OCI-LY1 (cell line): ENCODE measurements at regions not wholly inside any gene's neighbourhood (a gene's known extent, or its start where the extent isn't known, plus 50 kb on each side); places are given as distances from the start of the nearest gene placed in this dataset.

ENCODE experiments used
- H2AFZ ChIP-seq: fragments of 200-600 bp; sonication (generic), shearing (Covaris generic); 2 replicates; pipeline ENCODE4 v1.6.0; 2014; ENCODE audit warnings: antibody characterized with exemption, mild to moderate bottlenecking, low read length
- H3F3A ChIP-seq: fragments of 200-600 bp; sonication (generic), shearing (Covaris generic); 2 replicates; pipeline ENCODE4 v1.6.0; 2014; ENCODE audit warnings: mild to moderate bottlenecking, antibody characterized with exemption, low read length, moderate library complexity; ENCODE audit not compliant: insufficient read depth
- H3K27ac ChIP-seq: fragments of 200-600 bp; sonication (generic); 2 replicates; pipeline ENCODE4 v1.5.1; 2014; ENCODE audit warnings: low read length, mixed run types, mild to moderate bottlenecking, low read depth; ENCODE audit not compliant: poor library complexity, severe bottlenecking
- H3K27me3 ChIP-seq: fragments of 200-600 bp; sonication (generic); 2 replicates; pipeline ENCODE4 v1.6.0; 2014; ENCODE audit warnings: antibody characterized with exemption, mild to moderate bottlenecking, low read length, moderate library complexity; ENCODE audit not compliant: insufficient read depth
- H3K36me3 ChIP-seq: fragments of 200-600 bp; sonication (generic); 2 replicates; pipeline ENCODE4 v1.6.1; 2014; ENCODE audit warnings: mild to moderate bottlenecking, antibody characterized with exemption, low read length, moderate library complexity, mixed read lengths; ENCODE audit not compliant: insufficient read depth
- H3K4me1 ChIP-seq: fragments of 200-600 bp; sonication (generic); 2 replicates; pipeline ENCODE4 v1.5.1; 2014; ENCODE audit warnings: mild to moderate bottlenecking, low read length, moderate library complexity; ENCODE audit not compliant: insufficient read depth, severe bottlenecking
- H3K4me2 ChIP-seq: fragments of 200-600 bp; sonication (generic), shearing (Covaris generic); 2 replicates; pipeline ENCODE4 v1.6.1; 2014; ENCODE audit warnings: low read length
- H3K4me3 ChIP-seq: fragments of 200-600 bp; sonication (generic); 2 replicates; pipeline ENCODE4 v1.5.1; 2014; ENCODE audit warnings: low read length, low read depth, mild to moderate bottlenecking, mixed read lengths; ENCODE audit not compliant: poor library complexity, severe bottlenecking
- H3K79me2 ChIP-seq: fragments of 200-600 bp; shearing (Covaris generic); 2 replicates; pipeline ENCODE4 v1.6.1; 2016; ENCODE audit warnings: mixed run types, low read length, mixed read lengths; ENCODE audit not compliant: insufficient read depth
- H3K9ac ChIP-seq: fragments of 200-600 bp; sonication (generic), shearing (Covaris generic); 2 replicates; pipeline ENCODE4 v1.6.1; 2014; ENCODE audit warnings: mild to moderate bottlenecking, low read length, mixed read lengths
- H3K9me2 ChIP-seq: fragments of 200-600 bp; sonication (generic), shearing (Covaris generic); 2 replicates; pipeline ENCODE4 v1.6.1; 2014; ENCODE audit warnings: low read depth, mild to moderate bottlenecking, low read length, mixed read lengths
- H3K9me3 ChIP-seq: fragments of 200-600 bp; shearing (Covaris generic); 2 replicates; pipeline ENCODE4 v1.6.1; 2014; ENCODE audit warnings: low read length, mixed read lengths
- H4K20me1 ChIP-seq: fragments of 200-600 bp; sonication (generic), shearing (Covaris generic); 2 replicates; pipeline ENCODE4 v1.6.0; 2016; ENCODE audit warnings: mild to moderate bottlenecking, low read length; ENCODE audit not compliant: insufficient read depth
- EZH2 ChIP-seq: fragments of 200-600 bp; sonication (generic), shearing (Covaris generic); IDR thresholded peaks from 2 replicates; pipeline ENCODE4 v1.8.0; 2017; ENCODE audit warnings: borderline replicate concordance, mixed run types, mild to moderate bottlenecking, antibody characterized with exemption, low read length, moderate library complexity, mixed read lengths
- TF ChIP-seq, protein P1 (sequence below): fragments of 200-600 bp; sonication (generic), shearing (Covaris generic); IDR thresholded peaks from 2 replicates; pipeline ENCODE4 v1.5.1; 2017; ENCODE audit warnings: mild to moderate bottlenecking, antibody characterized with exemption, low read length, moderate library complexity, mixed read lengths

DNA sequence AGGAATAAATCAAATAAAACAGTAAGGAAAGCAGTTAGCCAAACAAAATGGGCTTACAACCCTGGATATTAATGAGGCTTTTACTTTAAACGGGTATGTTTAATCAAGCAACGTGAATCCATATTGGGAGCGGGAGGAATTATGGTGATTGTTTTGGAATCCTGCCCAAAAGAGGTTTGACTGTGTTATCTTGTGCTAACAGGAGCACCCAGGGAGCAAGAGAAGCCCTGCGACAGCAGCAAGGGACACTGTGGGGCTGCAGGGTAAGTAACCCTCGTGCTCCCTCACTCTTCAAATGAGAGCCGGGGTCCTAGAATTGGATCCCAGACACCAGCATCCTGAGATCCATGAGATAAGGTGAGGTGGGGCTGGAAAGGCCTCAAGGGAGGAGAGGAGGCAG is 72.6 kb upstream of the PGBD5 start:
- Histone ChIP-seq H4K20me1 (no peaks in the 10 kb centered on the region), H3K36me3 (no peaks in the 10 kb centered on the region), H3K9me3 (no peaks in the 10 kb centered on the region), H3K4me1 (no peaks in the 10 kb centered on the region), H3K4me2 (no peak overlapping the region), H3K79me2 (no peaks in the 10 kb centered on the region), H3K27me3 (no peaks in the 10 kb centered on the region; the same call in 1 of the 2 replicates), H3K4me3 (no peak overlapping the region), H2AFZ (no peak overlapping the region), H3K9me2 (no peaks in the 10 kb centered on the region), H3K9ac (no peak overlapping the region), H3F3A (no peaks in the 10 kb centered on the region), H3K27ac (no peak overlapping the region)
- no peak for TF ChIP-seq EZH2
- TF ChIP-seq, protein P1, sequence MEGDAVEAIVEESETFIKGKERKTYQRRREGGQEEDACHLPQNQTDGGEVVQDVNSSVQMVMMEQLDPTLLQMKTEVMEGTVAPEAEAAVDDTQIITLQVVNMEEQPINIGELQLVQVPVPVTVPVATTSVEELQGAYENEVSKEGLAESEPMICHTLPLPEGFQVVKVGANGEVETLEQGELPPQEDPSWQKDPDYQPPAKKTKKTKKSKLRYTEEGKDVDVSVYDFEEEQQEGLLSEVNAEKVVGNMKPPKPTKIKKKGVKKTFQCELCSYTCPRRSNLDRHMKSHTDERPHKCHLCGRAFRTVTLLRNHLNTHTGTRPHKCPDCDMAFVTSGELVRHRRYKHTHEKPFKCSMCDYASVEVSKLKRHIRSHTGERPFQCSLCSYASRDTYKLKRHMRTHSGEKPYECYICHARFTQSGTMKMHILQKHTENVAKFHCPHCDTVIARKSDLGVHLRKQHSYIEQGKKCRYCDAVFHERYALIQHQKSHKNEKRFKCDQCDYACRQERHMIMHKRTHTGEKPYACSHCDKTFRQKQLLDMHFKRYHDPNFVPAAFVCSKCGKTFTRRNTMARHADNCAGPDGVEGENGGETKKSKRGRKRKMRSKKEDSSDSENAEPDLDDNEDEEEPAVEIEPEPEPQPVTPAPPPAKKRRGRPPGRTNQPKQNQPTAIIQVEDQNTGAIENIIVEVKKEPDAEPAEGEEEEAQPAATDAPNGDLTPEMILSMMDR, result no peak

DNA sequence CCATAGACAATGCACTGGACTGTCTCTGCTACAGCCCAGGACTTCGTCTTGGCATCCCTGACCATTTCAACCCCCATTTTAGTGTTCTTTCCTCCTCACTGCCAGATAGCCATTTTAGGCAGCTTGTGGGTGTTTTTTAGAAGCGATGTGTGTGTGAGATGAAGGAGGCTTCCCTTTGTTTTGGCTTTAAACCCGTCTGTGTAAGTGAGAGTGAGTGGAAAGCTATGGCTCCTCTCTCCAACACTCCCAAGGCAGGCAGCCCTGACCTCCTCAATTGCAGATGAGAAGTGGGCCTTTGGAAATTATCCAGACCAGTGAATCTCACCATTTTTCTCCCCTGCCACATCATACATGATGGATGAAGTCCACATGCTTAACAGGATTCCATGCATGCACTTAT is 70.3 kb upstream of the PGBD5 start:
- Histone ChIP-seq H3K36me3 (no peaks in the 10 kb centered on the region), H3K9me3 (no peaks in the 10 kb centered on the region), H3K4me1 (no peaks in the 10 kb centered on the region), H3K4me2 (no peak overlapping the region), H3K9ac (no peak overlapping the region), H3K79me2 (no peaks in the 10 kb centered on the region), H2AFZ (no peak overlapping the region), H3F3A (no peaks in the 10 kb centered on the region), H3K27me3 (no peaks in the 10 kb centered on the region; the same call in 1 of the 2 replicates), H3K27ac (no peak overlapping the region), H3K9me2 (no peaks in the 10 kb centered on the region), H4K20me1 (no peaks in the 10 kb centered on the region), H3K4me3 (no peak overlapping the region)
- TF ChIP-seq EZH2, result no peak
- TF ChIP-seq, protein P1, result no peak

- H3K9me3 ChIP-seq, result no peaks in the 10 kb centered on the region
- no peaks in the 10 kb centered on the region for H3K4me1 ChIP-seq
- H3K79me2 ChIP-seq, result no peaks in the 10 kb centered on the region
- no peak overlapping the region for H2AFZ ChIP-seq
- no peaks in the 10 kb centered on the region for H3K9me2 ChIP-seq
- no peak overlapping the region for H3K27ac ChIP-seq
- H3K4me3 ChIP-seq, result no peak overlapping the region
- H3K9ac ChIP-seq, result no peak overlapping the region
- H3F3A ChIP-seq, result no peaks in the 10 kb centered on the region
- no peaks in the 10 kb centered on the region for H3K36me3 ChIP-seq
- H3K27me3 ChIP-seq, result no peaks in the 10 kb centered on the region; the same call in 1 of the 2 replicates
- TF ChIP-seq EZH2, result no peak
- TF ChIP-seq, protein P1, result no peak
- H3K4me2 ChIP-seq, result no peak overlapping the region
- H4K20me1 ChIP-seq, result no peaks in the 10 kb centered on the region
Measured at GRCh38 chr1:230495891-230496385, 69.8 kb upstream of the PGBD5 start.
